Activated CD4-positive, CD25-positive, alpha-beta regulatory T cell treated with anti-CD3 and anti-CD28 coated beads, Interleukin-2, amount 50 U/mL, for 24 hours (primary cell): ENCODE measurements at regions not wholly inside any gene's neighbourhood (a gene's known extent, or its start where the extent isn't known, plus 50 kb on each side); places are given as distances from the start of the nearest gene placed in this dataset.

Source experiments
- ATAC-seq, 2 donors: fragments of 150-1000 bp; cut with Tn5 transposase; one replicate each; pipeline ENCODE4 v1.10.0; 2021; ENCODE audit warnings: mild to moderate bottlenecking in 1 of 2, moderate library complexity in 1 of 2

DNA sequence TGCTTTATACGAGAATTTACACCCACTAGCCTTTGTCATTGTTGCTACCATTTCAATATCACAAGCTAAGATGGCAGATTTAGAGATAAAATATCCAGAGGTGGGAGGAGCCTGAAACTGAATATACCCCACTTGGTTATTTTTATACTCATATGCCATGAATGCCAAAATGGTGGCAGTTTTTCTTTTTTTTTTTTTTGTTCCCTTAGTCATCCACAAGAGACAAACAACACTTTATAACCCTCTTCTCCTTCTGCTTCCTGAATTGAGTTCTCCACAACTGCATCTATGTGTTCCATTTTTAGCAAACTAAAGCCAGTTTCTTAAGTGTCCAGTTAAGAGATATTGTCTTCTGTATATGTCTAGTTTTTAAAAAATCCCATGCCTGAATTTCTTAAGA is 558.4 kb downstream of the LMO4 start:
- no peak for ATAC-seq

DNA sequence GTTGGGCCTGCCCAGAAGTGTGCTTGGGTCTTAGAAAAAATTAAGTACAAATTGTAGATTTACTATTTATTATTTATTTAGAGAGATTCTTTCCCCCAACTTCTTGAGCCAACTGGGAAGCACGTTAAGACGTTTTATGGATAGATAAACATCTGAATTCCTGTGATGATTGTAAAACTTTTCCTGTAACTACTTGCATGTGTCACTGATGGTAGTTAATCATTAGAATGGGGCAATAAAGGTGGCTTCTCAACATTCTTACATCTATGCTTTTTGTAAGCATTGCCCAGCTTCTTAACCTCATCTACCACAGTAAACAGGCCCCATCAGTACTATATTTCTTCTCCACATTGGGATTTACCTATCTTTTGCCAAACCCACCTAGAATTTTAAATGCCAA is 559.8 kb downstream of the LMO4 start:
- no peak for ATAC-seq

DNA sequence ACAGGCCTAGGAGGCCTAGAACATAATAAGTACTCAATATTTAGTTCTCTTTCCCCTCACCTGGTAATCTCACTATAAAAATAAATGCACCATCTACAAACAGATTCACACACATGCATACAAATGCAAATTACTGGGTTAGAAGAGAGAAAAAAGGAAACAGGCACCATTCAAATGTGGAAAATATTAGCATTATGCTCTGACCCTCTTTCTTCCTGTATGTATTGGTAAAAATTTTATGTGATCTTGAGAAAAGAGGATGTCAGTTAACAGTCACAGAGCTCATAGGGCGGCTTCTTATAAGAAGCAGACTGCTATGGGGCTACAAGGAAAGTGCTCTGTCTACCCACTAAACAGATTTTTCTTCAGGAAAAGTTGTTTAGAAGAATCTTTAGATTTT is 565.4 kb downstream of the LMO4 start:
- ATAC-seq, result no peak

DNA sequence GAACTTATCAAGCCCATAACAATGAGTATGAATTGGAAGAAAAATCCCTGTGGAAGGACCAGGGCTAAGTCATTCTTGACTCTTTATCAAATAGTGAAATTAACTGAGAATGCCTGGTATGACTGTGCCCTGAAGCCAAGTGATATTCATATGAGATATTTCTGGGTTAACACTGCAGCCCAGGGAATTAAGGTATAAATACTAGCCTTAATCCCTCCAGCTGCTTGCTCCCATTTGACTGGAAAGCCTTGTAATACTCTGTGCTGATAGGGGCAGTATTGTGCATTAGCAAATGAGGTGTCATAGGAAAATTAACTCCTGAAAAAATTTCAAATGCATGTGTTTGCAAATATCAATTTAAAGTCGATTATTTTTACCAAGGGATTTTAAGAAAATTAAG is 568.8 kb downstream of the LMO4 start:
- no peak for ATAC-seq

DNA sequence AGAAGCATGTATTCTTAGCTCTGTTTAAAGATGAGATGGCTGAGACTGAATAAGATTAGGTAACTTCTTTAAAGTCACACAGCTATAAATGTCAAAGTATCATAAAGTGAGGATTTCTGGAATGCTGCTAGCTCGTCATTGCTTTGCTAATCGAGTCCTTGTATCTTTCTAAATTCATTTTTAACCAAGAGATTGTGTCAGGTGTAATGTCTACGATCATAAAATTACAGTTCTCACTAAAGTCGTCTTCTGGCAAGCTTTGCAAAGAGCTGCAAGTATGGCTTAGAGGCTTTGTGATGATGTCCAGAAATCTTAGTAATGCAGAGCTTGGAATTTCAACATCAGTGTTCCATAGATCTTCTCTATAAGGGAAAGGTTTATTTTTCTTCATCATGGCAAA is 569.8 kb downstream of the LMO4 start:
- ATAC-seq, result no peak

DNA sequence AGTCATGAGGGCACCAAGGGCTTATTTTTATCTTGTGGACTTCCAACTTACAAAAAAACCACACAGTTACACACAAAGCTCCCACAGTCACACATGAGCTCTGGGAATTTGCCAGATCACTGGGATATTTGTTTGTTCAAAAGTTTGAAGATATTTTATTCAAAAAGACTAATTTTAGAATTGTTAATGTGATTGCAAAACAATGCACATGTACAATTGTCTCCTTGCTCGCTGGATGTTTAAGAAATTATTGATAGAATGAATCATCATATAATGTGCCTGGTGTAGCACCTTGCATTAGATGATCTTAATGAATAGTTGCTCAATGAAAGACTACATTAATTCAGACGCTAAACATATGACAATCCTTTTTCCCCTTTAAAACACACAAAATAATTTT is 570.3 kb downstream of the LMO4 start:
- no peak for ATAC-seq

GRCh38 chr1:87899746-87900145 is 571.1 kb downstream of the LMO4 start:
- ATAC-seq, result no peak

DNA sequence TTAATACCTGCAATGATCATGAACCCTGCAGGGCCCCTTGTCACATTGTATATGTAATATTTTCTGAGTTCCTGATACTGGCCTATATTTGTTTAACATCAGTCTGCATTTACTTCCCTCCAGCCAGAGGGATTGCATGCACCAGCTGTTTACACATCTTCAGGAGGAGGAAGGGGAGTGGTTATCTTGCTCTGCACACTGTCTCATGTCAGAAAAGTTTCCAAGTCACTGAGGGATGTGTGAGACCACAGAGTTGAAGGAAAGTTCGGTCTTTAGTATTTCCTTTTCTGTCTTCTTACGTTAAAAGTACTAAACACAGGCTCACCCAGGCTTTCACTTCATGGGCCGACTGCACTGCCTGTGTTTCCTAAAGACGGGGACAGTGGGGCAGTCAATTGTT is 574.1 kb downstream of the LMO4 start:
- no peak for ATAC-seq

GRCh38 chr1:87903242-87903641 is 574.6 kb downstream of the LMO4 start:
- no peak for ATAC-seq

- ATAC-seq, result no peak
These were observed 576.0 kb downstream of the LMO4 start for GRCh38 chr1:87904651-87905050.

- no peak for ATAC-seq
These were observed 577.0 kb downstream of the LMO4 start for GRCh38 chr1:87905651-87906050.

- no peak for ATAC-seq
These were observed 577.4 kb downstream of the LMO4 start for GRCh38 chr1:87906078-87906477.

GRCh38 chr1:87913361-87913760 is 584.7 kb downstream of the LMO4 start:
- no peak for ATAC-seq

GRCh38 chr1:87914396-87914795 is 585.7 kb downstream of the LMO4 start:
- ATAC-seq, result no peak

GRCh38 chr1:87915771-87916170 is 587.1 kb downstream of the LMO4 start:
- ATAC-seq, result no peak

DNA sequence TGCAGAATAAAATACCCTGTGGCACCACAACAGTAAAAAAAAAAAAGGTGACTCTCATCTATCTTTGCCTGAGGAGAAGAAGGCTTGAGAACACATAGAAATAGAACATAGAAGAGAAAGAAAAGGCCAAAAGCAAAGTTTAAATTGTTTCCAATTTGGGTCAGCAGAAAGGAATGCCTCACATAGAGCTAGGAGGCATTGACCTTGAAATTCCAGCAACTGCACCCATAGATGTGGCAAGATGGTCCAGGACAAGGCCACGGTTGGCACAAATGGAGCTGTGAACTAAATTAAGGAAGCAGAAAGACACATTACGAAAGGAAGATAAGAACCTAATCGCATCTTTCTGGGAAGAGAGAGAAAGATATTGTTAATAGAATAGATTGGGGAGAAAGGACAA is 588.3 kb downstream of the LMO4 start:
- ATAC-seq, result no peak

GRCh38 chr1:87918398-87918797 is 589.7 kb downstream of the LMO4 start:
- no peak for ATAC-seq

DNA sequence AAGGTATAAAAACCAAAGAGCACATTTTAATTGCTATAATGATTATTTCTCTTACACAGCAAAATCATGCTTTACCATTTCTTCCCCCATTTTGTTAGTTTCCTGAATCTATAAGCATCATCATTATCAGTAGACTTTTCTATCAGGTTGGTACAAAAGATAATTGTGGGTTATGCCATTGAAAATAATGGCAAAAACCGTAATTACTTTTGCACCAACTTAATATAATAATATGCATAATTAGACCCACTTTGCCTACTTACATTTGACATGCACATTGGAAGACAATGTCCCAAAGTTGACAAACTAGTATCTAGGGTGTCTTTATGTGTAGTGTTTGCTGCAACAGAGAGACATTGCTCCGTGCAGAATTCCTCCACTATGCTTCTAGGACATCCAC is 594.2 kb downstream of the LMO4 start:
- ATAC-seq, result no peak

GRCh38 chr1:87926131-87926830 is 597.6 kb downstream of the LMO4 start:
- no peak for ATAC-seq

DNA sequence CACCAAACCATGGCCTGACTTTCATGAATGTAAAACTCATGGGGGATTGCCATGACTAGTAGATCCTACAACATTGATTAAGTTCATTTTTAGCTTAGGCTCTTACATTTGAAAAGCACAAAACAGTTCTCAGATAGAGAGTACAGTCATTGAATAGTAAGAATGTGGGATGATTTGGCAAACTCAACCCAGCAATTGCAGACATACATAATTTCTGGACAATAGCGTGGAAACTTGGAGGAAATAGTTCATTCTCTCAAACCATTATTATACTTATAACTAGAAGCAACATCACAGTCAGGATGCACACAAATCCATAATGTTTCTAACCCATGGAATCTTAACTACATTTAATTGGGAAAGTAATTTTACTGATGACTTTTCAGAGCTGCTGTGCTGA is 598.2 kb downstream of the LMO4 start:
- no peak for ATAC-seq

GRCh38 chr1:87927391-87928280 is 599.0 kb downstream of the LMO4 start:
- ATAC-seq, result no peak

DNA sequence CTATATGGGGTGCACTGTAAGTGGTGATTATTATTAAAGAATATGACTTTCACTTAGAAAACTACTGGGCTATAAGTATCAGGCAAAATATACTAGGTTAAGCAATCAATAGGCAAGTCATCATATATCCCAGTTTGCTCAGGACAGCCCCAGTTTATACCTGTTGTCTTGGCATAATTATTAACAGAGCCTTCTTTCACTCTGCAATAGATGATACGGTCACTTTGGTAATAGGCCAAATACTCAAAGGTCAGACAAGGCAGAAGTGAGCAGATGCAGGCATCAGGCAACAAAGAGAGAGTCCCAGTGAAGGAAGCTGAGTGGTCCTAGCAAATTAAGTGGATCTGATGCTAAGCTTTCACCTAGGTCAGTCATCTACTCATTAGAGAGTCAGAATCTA is 599.9 kb downstream of the LMO4 start:
- ATAC-seq, result no peak

GRCh38 chr1:87929906-87930305 is 601.2 kb downstream of the LMO4 start:
- no peak for ATAC-seq

DNA sequence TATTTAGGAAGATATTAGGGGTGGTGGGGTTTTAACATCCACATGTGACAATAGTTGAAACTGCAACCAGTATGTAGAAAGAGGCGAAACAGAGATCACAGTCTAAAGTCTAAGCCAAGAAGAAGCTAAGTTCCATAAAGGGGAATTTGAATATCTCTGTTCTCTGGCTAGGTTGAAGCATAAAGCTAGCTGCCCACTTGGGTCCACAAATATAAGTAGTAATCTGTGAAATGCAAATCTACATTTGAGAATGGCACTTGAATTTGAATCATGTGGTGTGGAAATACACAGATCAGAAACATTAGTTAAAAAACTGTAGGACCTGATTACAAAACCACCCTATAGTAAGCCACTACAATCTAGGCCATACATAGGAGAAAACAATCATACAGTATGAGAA is 602.1 kb downstream of the LMO4 start:
- no peak for ATAC-seq
